DMS114 treated with DMSO at 0.1 percent for 48 hours (cell line): ENCODE measurements at regions not wholly inside any gene's neighbourhood (a gene's known extent, or its start where the extent isn't known, plus 50 kb on each side); places are given as distances from the start of the nearest gene placed in this dataset.
"Not testable (repeated sequence)": the region's sequence is repeated elsewhere in the genome, so short reads cannot be mapped to it uniquely, and the experiment has no call there.

Experiments
- DNase-seq: peaks from one replicate; lab custom pipeline; 2025; ENCODE audit not compliant: unreplicated experiment; lab: John Stamatoyannopoulos, UW

DNA sequence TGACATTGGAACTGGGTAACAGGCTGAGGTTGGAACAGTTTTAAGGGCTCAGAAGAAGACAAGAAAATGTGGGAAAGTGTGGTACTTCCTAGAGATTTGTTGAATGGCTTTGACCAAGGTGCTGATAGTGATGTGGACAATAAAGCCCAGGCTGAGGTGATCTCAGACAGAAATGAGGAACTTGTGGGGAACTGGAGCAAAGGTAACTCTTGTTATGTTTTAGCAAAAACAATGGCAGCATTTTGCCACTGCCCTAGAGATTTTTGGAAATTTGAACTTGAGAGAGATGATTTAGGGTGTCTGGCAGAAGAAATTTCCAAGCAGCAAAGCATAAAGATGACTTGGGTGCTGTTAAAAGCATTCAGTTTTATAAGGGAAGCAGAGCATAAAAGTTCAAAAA is 474.7 kb upstream of the ADGRB3 start:
- DNase-seq: no peak

- DNase-seq: no peak
Observed at GRCh38 chr6:68159433-68159832, 475.6 kb upstream of the ADGRB3 start.

- DNase-seq: no peak
Observed at GRCh38 chr6:68158256-68158655, 476.8 kb upstream of the ADGRB3 start.

DNA sequence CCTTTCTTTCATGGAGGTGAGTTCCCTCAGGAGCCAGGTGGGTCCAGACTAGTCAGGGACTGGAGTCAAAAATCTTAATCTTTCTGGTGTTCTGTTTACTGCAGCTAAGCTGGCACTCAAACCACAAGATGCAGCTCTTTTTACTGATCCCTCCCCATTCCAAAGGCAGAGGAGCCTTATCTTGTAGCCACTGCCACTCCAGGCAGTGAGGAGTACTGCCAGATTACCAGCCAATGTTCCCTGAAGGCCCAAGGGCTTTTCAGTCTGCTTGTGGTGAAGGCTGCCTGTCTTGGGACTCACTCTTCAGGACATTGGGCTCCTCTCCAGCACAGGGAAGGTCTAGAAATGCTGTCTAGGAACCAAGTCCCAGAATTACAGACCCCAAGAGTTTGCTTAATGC is 490.4 kb upstream of the ADGRB3 start:
- DNase-seq: no peak

DNA sequence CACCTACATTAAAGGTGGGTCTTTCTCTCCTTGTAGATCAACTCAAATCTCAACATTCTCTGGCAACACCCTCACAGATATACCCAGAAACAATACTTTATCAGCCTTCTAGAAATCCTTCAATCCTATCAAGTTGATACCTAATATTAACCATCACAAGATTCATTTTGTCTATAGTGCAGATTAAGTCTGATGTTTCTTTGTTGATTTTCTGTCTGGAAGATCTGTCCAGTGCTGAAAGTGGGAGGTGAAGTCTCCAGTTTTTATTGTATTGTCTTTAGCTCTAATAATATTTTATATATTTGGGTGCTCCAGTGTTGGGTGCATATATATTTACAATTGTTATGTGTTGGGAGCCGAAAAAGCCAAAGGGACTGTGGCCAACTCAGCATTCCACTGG is 493.9 kb upstream of the ADGRB3 start:
- no peak for DNase-seq

DNA sequence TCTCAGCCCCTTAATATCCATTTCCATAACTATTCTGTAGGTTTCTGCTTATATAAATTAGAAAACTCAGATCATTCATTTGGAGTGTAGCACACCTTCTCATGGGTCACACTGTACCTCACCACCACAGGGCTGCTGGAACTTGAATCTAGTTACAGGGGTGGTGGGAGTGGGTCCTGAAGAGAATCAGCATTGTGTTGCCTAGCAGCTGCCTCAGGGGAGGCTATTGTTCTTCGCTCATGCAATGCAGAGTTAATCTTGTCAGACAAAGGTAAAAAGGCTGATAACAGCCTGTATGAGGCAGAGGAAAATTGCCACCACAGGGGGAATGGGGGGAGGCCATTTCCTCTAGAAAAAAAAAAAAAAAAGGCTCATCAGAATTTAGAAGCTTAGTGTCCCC is 496.0 kb upstream of the ADGRB3 start:
- no peak for DNase-seq

DNA sequence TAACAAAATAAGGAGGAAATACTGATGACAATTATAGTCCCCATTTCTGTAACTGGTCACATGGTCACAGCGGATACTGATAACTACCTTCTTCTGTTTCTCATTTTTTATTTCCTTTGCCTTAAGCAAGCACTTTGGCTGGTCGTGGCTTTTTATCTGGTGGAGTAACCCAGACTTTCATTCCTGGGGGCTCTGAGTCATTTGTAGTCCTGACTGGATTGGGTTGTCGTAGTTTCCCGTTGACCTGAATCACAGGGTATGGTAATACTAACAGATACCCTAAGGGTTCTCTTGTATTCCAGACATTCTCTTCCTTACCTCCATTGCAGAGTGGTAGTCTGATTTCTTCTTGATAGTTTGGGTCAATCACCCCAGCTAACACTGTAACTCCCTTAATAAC is 500.3 kb upstream of the ADGRB3 start:
- no peak for DNase-seq

DNA sequence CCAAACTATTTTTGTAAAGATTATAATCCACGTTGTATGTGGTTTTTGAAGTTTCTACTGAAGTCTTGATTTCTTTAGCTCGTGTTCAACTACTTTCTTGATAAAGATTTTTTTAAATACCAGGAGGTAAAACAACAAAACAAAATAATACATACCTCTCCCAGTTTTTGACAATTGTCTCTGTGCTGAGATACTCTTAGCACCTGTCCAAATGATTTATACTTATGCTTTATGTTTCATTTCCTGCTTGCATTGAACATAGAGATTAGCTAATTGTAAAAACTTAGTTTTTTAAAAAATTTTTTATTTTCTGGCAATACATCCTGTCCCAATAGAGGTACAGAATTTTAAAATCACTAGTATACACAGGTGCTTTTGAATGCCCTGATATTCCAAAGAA is 506.9 kb upstream of the ADGRB3 start:
- DNase-seq: no peak

DNA sequence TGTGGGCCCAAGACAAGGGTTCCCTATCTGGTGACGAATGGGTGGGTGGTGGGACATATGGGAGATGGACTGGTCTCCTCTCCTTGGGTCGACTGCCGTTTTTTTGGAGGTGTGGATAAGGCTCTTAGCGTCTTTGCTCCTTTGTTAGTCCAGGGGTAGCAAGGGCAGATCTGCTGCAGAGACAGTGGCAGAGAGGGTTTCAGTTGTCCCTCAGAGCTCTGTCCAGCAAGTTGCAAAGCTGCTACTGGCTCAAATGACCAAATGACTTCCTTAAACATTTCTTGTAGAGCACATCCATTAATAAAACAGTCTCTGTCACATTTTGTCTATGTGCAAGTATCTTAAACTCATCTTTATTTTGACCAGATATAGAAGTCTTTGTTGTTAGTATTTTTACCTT is 508.0 kb upstream of the ADGRB3 start:
- DNase-seq: no peak

DNA sequence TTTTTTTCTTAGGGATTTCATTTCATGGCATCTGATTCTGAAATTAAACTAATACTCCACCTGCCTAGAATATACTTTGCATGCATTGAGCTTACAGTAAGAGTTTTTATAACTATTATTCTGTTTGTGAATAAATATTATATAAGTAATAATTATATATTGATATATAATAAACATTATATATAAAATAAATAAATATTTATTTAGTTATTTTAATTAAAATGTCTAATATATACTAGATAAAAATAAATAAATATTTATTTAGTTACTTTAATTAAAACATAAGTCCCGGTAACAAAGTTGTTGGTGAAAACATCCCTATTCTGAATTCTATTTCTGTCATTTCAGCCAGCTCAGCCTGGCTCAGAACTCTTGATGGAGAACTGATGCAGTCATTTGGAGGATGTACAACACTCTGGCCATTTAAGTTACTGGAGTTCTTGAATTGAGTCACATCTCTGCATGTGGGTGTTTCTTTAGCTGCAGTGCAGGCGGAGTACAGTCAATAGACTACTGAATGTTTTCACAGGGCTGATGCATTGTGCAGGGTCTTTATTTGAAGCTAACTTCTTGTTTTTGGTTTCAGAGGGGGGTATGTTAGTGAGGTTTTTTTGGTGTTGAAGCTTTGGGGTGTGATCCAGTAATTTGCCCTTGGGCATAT is 508.9 kb upstream of the ADGRB3 start:
- DNase-seq: no peak

DNA sequence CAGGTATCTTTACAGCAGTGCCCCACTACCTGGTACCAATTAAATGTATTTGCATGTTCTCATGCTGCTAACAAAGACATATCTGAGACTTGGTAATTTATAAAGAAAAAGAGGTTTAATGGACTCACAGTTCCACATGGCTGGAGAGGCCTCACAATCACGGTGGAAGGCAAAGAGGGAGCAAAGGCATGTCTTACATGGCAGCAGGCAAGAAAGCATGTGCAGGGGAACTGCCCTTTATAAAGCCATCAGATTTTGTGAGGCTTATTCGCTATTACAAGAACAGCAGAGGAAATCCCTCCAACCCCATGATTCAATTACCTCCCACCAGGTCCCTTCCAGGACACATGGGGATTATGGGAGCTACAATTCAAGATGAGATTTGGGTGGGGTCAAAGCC is 512.1 kb upstream of the ADGRB3 start:
- not testable (repeated sequence) for DNase-seq

DNA sequence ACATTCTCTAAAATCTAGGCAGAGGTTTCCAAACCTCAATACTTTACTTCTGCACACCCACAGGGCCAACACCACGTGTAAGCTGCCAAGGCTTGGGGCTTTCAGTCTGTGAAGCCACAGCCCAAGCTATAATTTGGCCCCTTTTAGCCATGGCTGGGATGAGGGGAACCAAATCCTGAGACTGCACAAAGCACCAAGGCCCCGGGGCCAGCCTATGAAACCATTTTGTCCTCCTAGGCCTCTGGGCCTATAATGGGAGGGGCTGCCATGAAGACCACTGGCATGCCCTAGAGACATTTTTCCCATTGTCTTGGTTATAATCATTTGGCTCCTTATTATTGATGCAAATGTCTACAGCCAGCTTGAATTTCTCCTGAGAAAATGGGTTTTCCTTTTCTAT is 513.0 kb upstream of the ADGRB3 start:
- DNase-seq: no peak

- DNase-seq: not testable (repeated sequence)
Observed at GRCh38 chr6:68120954-68121353, 514.1 kb upstream of the ADGRB3 start.

DNA sequence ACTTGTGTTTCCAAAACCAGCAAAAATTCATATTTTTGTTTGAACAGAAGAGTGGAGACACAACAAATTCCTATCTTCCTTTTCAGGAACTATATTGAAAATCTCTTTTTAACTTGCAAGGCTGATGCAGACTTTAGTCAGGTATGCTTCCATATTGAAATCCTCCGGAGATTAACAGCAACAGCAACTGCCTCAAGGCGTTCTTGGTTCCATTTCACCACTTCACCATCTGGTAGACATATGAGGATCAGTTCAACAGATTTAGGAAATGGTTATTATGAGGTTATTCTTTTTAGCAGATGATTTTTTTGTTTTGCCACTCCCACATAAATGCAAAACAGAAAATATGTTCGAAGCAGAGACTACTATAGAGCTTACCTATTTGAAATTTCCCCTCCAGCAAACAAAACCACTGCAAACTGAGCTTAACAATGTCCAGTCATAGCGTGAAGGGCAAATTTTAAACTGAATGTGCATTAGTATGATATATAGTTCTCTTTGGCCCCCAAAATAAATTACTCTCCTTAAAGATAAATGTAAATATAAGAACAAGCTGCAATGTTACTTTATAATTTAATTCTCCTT is 520.5 kb upstream of the ADGRB3 start:
- no peak for DNase-seq

- DNase-seq: no peak
Observed at GRCh38 chr6:68108233-68108835, 526.7 kb upstream of the ADGRB3 start.

GRCh38 chr6:68094070-68094469 is 541.0 kb upstream of the ADGRB3 start:
- no peak for DNase-seq

DNA sequence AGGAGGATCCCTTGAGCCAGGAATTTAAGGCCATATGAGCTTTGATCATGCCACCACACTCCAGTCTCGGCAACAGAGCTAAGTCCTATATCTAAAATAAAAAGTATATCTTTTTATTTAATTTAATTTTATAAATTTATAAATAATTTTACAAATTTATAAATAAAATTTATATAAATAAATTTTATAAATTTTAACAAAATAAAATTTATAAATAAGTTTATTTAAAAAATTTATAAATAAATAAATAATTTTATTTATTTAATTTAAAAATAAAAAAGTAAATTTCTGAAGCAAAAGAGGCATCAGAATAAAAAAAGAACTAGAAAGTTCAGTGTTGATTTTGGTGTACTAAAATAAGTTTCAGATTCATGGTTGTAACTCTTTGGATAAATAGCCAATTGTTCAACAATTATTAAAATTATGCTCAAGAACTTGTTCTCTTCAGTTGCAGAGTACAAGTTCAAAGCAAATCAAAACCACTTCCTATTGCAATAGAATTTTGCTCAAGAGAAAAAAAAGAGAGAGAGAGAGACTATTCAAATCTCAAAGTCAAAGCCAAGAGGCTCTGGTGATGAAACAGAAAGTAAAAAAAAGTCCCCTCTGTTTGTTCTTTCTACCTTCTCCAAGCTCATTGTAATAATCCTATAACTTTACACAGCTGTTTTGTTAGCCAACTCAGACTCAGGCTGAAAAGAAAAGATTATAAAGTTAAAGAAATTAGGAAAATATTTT is 547.5 kb upstream of the ADGRB3 start:
- DNase-seq: no peak

- DNase-seq: no peak
Observed at GRCh38 chr6:68086199-68086598, 548.9 kb upstream of the ADGRB3 start.

DNA sequence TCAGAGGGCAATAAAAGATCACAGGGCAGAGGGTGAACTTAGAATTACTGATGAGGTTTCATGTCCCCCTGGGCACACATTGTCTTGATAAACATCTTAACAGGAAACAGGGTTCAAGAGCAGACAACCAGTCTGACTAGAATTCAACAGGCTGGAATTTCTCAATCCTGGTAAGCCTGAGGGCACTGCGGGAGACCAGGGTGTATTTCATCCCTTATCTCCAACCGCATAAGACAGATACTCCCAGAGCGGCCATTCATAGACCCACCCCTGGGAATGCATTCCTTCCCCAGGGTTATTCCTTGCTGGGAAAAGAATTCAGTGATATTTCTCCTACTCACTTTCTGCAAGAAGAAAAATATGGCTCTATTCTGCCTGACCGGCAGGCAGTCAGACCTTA is 549.5 kb upstream of the ADGRB3 start:
- DNase-seq: not testable (repeated sequence)

GRCh38 chr6:68082086-68082485 is 553.0 kb upstream of the ADGRB3 start:
- no peak for DNase-seq

DNA sequence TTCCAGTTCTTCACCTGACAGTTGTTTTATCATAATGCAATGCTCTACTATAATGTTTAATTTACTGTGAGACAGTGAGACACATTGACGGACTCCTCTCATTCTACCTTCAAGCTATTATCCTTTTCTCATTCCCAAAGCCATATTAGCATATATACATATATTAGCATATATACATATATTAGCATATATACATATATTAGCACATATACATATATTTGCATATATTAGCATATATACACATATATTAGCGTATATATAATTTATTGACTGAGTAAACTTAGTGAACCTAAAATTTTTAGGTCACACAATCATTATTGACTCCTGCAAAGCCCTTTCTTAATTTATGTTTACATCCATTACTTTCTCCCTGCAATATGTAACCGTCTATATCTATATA is 555.0 kb upstream of the ADGRB3 start:
- DNase-seq: no peak

DNA sequence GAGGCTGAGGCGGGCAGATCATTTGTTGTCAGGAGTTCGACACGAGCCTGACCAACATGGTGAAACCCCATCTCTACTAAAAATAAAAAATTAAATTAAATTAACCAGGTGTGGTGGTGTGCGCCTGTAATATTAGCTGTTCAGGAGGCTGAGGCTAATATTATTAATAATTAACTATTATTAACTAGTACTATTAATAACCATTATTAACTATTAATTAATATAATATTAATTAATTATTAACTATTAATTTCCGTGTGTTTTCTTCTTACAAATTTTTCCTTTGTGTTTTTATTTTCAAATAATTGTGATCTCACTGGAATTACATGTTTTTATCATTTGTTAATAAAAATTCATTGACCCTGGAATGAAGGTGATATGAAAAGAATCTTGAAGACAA is 557.4 kb upstream of the ADGRB3 start:
- no peak for DNase-seq
